GM23248 (cell line): ENCODE measurements at regions not wholly inside any gene's neighbourhood (a gene's known extent, or its start where the extent isn't known, plus 50 kb on each side); places are given as distances from the start of the nearest gene placed in this dataset.
"Not testable (repeated sequence)": the region's sequence is repeated elsewhere in the genome, so short reads cannot be mapped to it uniquely, and the experiment has no call there.

Experiments used
- DNase-seq: peaks from one replicate; pipeline ENCODE4 v3.0.0-alpha.2; 2015
- H2AFZ ChIP-seq: fragments of 200-600 bp; sonication (generic); 2 replicates; pipeline ENCODE4 v1.6.1; 2016; ENCODE audit warnings: antibody characterized with exemption
- H3F3A ChIP-seq: fragments of 200-600 bp; sonication (generic); 2 replicates; pipeline ENCODE4 v1.6.1; 2016; ENCODE audit warnings: mild to moderate bottlenecking, antibody characterized with exemption, mixed run types; ENCODE audit not compliant: insufficient read depth
- H3K27ac ChIP-seq: fragments of 200-600 bp; sonication (generic); 2 replicates; pipeline ENCODE4 v1.5.1; 2016; ENCODE audit warnings: mild to moderate bottlenecking
- H3K27me3 ChIP-seq: fragments of 200-600 bp; sonication (generic); replicated peaks from 2 replicates; pipeline ENCODE4 v1.6.1; 2016; ENCODE audit warnings: mild to moderate bottlenecking; ENCODE audit not compliant: insufficient read depth
- H3K36me3 ChIP-seq: fragments of 200-600 bp; sonication (generic); 2 replicates; pipeline ENCODE4 v1.6.1; 2016; ENCODE audit warnings: low read depth, mild to moderate bottlenecking
- H3K4me1 ChIP-seq: fragments of 200-600 bp; sonication (generic); 2 replicates; pipeline ENCODE4 v1.6.1; 2016; ENCODE audit warnings: mild to moderate bottlenecking; ENCODE audit not compliant: insufficient read depth
- H3K4me2 ChIP-seq: fragments of 200-600 bp; sonication (generic); one replicate; pipeline ENCODE4 v1.6.1; 2016; ENCODE audit warnings: mild to moderate bottlenecking; ENCODE audit not compliant: unreplicated experiment
- H3K4me3 ChIP-seq: fragments of 200-600 bp; sonication (generic); 2 replicates; pipeline ENCODE4 v1.5.1; 2016; ENCODE audit warnings: mild to moderate bottlenecking
- H3K79me2 ChIP-seq: fragments of 200-600 bp; sonication (generic); 2 replicates; pipeline ENCODE4 v1.6.1; 2016; ENCODE audit warnings: mild to moderate bottlenecking; ENCODE audit not compliant: insufficient read depth
- H3K9ac ChIP-seq: fragments of 200-600 bp; sonication (generic); 2 replicates; pipeline ENCODE4 v1.6.1; 2016; ENCODE audit warnings: mild to moderate bottlenecking
- H3K9me2 ChIP-seq: fragments of 200-600 bp; sonication (generic); 2 replicates; pipeline ENCODE4 v1.6.1; 2016; ENCODE audit warnings: mixed run types, mild to moderate bottlenecking, moderate library complexity; ENCODE audit not compliant: insufficient read depth
- H3K9me3 ChIP-seq: fragments of 200-600 bp; sonication (generic); one replicate; pipeline ENCODE4 v1.6.1; 2017; ENCODE audit warnings: low read depth
- H4K20me1 ChIP-seq: fragments of 200-600 bp; sonication (generic); 2 replicates; pipeline ENCODE4 v1.6.0; 2016; ENCODE audit not compliant: insufficient read depth
- EZH2 ChIP-seq: fragments of 200-600 bp; sonication (generic); IDR thresholded peaks from 2 replicates; pipeline ENCODE4 v1.6.1; 2018; ENCODE audit warnings: antibody characterized with exemption, mild to moderate bottlenecking; ENCODE audit not compliant: insufficient read depth, poor library complexity, severe bottlenecking
- EZH2phosphoT487 ChIP-seq: fragments of 200-600 bp; sonication (generic); IDR thresholded peaks from 2 replicates; pipeline ENCODE4 v1.6.1; 2018; ENCODE audit warnings: antibody characterized with exemption, moderate library complexity, mild to moderate bottlenecking, low read depth; ENCODE audit not compliant: insufficient read depth
- WGBS, 2 experiments: methylation state at CpG; one replicate each; pipeline ENCODE4 v1.1.6; 2015 to 2017; ENCODE audit warnings: low lambda C conversion rate in 2 of 2, low coverage in 1 of 2; ENCODE audit errors: missing lambda C conversion rate in 2 of 2; 5-methylcytosine and 5-hydroxymethylcytosine counted together
- in situ Hi-C: fragments of 300-500 bp; cut with MboI; formaldehyde crosslinking; loops from 2 replicates; pipeline ENCODE4 v1.15.0; 2020

GRCh38 chr10:78096486-78096885 is 62.8 kb downstream of the RPS24 start:
- H2AFZ ChIP-seq, H3K4me2 ChIP-seq, H3K4me1 ChIP-seq, H3K9ac ChIP-seq, H3F3A ChIP-seq, H3K9me3 ChIP-seq, H3K9me2 ChIP-seq, H3K79me2 ChIP-seq, H3K27ac ChIP-seq, H3K36me3 ChIP-seq, DNase-seq, in situ Hi-C loops, H3K4me3 ChIP-seq, H4K20me1 ChIP-seq: not testable (repeated sequence)
- WGBS, 2 experiments, result 46 to 52% methylated on average over 8 of the region's 8 CpGs
- peaks cover 27% of the 10 kb centered on the region for H3K27me3 ChIP-seq

GRCh38 chr10:78102593-78102992 is 68.9 kb downstream of the RPS24 start:
- H4K20me1 ChIP-seq, H3K36me3 ChIP-seq, H3K9me3 ChIP-seq, H3K4me1 ChIP-seq, H3K4me3 ChIP-seq, in situ Hi-C loops, H3K79me2 ChIP-seq, H3K4me2 ChIP-seq, DNase-seq, H3F3A ChIP-seq, H3K9ac ChIP-seq, H3K9me2 ChIP-seq, H2AFZ ChIP-seq, H3K27ac ChIP-seq: not testable (repeated sequence)
- WGBS, 2 experiments, result 90 to 91% methylated on average over 2 of the region's 2 CpGs
- H3K27me3 ChIP-seq, result peaks cover 25% of the 10 kb centered on the region

GRCh38 chr10:78109210-78109609 is 75.5 kb downstream of the RPS24 start:
- 0% methylated on average over 2 of the region's 2 CpGs for WGBS, 2 experiments
- in situ Hi-C loops, result no loop called here
- no peaks in the 10 kb centered on the region for H3K9me2 ChIP-seq
- H3K9me3 ChIP-seq, result no peaks in the 10 kb centered on the region
- H3K79me2 ChIP-seq, result no peaks in the 10 kb centered on the region
- H3K9ac ChIP-seq, result no peak overlapping the region
- no peak overlapping the region for H3K4me3 ChIP-seq
- no peak overlapping the region for H2AFZ ChIP-seq
- DNase-seq, result no peak
- no peaks in the 10 kb centered on the region; the same call in 1 of the 2 replicates for H3K36me3 ChIP-seq
- H3K4me2 ChIP-seq, result no peak overlapping the region
- H3K27ac ChIP-seq, result no peak overlapping the region
- no peaks in the 10 kb centered on the region for H4K20me1 ChIP-seq
- TF ChIP-seq EZH2phosphoT487 (no peak), EZH2 (no peak)
- no peaks in the 10 kb centered on the region for H3K4me1 ChIP-seq
- H3F3A ChIP-seq, result no peaks in the 10 kb centered on the region
- peaks cover 18% of the 10 kb centered on the region; the same call in 1 of the 2 replicates for H3K27me3 ChIP-seq

- H3K27ac ChIP-seq, result no peak overlapping the region
- in situ Hi-C loops, result no loop called here
Measured at GRCh38 chr10:78115135-78115853, 81.6 kb downstream of the RPS24 start.

GRCh38 chr10:78116361-78116760 is 82.7 kb downstream of the RPS24 start:
- Histone ChIP-seq H3K4me1 (no peaks in the 10 kb centered on the region), H3K9me3 (no peaks in the 10 kb centered on the region), H3K4me3 (no peak overlapping the region), H3K27ac (no peak overlapping the region), H3K79me2 (no peaks in the 10 kb centered on the region), H3F3A (no peaks in the 10 kb centered on the region), H3K9ac (no peak overlapping the region), H3K4me2 (no peak overlapping the region), H3K27me3 (peaks cover 22% of the 10 kb centered on the region), H4K20me1 (no peaks in the 10 kb centered on the region), H3K36me3 (no peaks in the 10 kb centered on the region), H3K9me2 (no peaks in the 10 kb centered on the region), H2AFZ (no peak overlapping the region)
- WGBS, 2 experiments, result 73 to 79% methylated on average over 4 of the region's 4 CpGs
- no peak for DNase-seq
- in situ Hi-C loops, result no loop called here
- TF ChIP-seq EZH2phosphoT487 (no peak), EZH2 (no peak)

More at GRCh38 chr10:78115135-78115853, 81.6 kb downstream of the RPS24 start:
- no peak for DNase-seq
- H3K79me2 ChIP-seq, result no peaks in the 10 kb centered on the region
- H4K20me1 ChIP-seq, result no peaks in the 10 kb centered on the region
- no peak overlapping the region for H3K4me2 ChIP-seq
- H3K9ac ChIP-seq, result no peak overlapping the region
- H3K4me1 ChIP-seq, result no peaks in the 10 kb centered on the region
- H3K9me2 ChIP-seq, result no peaks in the 10 kb centered on the region
- H2AFZ ChIP-seq, result no peak overlapping the region
- no peak for TF ChIP-seq EZH2
- no peak for TF ChIP-seq EZH2phosphoT487
- H3K9me3 ChIP-seq, result no peaks in the 10 kb centered on the region
- 59 to 62% methylated on average over 7 of the region's 7 CpGs for WGBS, 2 experiments
- peaks cover 22% of the 10 kb centered on the region for H3K27me3 ChIP-seq
- H3K36me3 ChIP-seq, result no peaks in the 10 kb centered on the region
- H3F3A ChIP-seq, result no peaks in the 10 kb centered on the region
- H3K4me3 ChIP-seq, result no peak overlapping the region
